ENCODE measurements at regions not wholly inside any gene's neighbourhood (a gene's known extent, or its start where the extent isn't known, plus 50 kb on each side); places are given as distances from the start of the nearest gene placed in this dataset.

DNA sequence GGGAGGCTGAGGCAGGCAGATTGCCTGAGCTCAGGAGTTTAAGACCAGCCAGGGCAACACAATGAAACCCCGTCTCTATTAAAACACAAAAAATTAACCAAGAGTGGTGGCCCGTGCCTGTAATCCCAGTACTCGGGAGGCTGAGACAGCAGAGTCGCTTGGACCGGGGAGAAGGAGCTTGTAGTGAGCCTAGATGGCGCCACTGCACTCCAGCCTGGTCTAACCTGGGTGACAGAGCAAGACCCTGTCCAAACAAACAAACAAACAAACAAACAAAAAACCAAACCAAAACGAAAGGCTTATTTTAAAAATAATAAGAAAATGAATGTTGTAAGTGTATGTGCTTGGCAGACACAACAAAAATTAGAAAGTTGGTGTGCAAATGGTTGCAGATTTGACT, 536.3 kb upstream of the PTPRD start:
- TF ChIP-seq, protein P1, sequence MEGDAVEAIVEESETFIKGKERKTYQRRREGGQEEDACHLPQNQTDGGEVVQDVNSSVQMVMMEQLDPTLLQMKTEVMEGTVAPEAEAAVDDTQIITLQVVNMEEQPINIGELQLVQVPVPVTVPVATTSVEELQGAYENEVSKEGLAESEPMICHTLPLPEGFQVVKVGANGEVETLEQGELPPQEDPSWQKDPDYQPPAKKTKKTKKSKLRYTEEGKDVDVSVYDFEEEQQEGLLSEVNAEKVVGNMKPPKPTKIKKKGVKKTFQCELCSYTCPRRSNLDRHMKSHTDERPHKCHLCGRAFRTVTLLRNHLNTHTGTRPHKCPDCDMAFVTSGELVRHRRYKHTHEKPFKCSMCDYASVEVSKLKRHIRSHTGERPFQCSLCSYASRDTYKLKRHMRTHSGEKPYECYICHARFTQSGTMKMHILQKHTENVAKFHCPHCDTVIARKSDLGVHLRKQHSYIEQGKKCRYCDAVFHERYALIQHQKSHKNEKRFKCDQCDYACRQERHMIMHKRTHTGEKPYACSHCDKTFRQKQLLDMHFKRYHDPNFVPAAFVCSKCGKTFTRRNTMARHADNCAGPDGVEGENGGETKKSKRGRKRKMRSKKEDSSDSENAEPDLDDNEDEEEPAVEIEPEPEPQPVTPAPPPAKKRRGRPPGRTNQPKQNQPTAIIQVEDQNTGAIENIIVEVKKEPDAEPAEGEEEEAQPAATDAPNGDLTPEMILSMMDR (IDR thresholded peaks at IDR 0.05) = no peak
- no peak for TF ChIP-seq POLR2A (IDR thresholded peaks at IDR 0.05)

Data from body of pancreas (tissue), 4 donors.